GM12873 (cell line): ENCODE measurements at regions not wholly inside any gene's neighbourhood (a gene's known extent, or its start where the extent isn't known, plus 50 kb on each side); places are given as distances from the start of the nearest gene placed in this dataset.

Source experiments
- TF ChIP-seq, protein P1 (sequence below): IDR thresholded peaks from 2 replicates; pipeline ENCODE4 v1.5.1; 2012; ENCODE audit warnings: low read depth, mild to moderate bottlenecking, moderate library complexity, low read length, control low read depth; ENCODE audit not compliant: insufficient read depth; ENCODE audit errors: missing control alignments

DNA sequence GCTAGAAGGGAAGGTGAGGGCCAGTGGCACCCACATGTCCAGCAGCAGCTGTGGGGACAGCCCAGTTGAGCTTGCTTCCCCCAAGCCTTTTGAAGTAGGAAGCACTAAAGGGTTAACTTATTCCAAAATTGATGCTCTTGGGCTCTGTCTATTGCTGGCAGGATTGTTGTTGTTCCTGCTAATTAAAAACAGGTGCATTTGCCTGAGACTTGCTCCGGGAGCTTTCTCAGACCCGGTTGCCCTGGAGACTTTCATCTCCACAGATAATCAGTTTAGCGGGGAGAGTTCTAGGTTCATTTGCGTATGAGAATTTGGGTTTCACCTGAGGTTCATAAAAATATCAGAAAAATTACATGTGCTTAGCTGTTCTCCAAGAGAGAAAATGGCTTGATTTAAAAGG lies 277.3 kb downstream of the LRATD1 start:
- TF ChIP-seq, protein P1, sequence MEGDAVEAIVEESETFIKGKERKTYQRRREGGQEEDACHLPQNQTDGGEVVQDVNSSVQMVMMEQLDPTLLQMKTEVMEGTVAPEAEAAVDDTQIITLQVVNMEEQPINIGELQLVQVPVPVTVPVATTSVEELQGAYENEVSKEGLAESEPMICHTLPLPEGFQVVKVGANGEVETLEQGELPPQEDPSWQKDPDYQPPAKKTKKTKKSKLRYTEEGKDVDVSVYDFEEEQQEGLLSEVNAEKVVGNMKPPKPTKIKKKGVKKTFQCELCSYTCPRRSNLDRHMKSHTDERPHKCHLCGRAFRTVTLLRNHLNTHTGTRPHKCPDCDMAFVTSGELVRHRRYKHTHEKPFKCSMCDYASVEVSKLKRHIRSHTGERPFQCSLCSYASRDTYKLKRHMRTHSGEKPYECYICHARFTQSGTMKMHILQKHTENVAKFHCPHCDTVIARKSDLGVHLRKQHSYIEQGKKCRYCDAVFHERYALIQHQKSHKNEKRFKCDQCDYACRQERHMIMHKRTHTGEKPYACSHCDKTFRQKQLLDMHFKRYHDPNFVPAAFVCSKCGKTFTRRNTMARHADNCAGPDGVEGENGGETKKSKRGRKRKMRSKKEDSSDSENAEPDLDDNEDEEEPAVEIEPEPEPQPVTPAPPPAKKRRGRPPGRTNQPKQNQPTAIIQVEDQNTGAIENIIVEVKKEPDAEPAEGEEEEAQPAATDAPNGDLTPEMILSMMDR = no peak

- TF ChIP-seq, protein P1 = no peak
Observed at GRCh38 chr2:14910654-14911053, 278.1 kb downstream of the LRATD1 start.

- TF ChIP-seq, protein P1 = no peak
Observed at GRCh38 chr2:14915983-14916382, 283.5 kb downstream of the LRATD1 start.

GRCh38 chr2:14923820-14924580 lies 291.5 kb downstream of the LRATD1 start:
- TF ChIP-seq, protein P1 = no peak

- TF ChIP-seq, protein P1 = no peak
Observed at GRCh38 chr2:14925471-14925870, 293.0 kb downstream of the LRATD1 start.

GRCh38 chr2:14927021-14927564 lies 294.6 kb downstream of the LRATD1 start:
- TF ChIP-seq, protein P1 = no peak

DNA sequence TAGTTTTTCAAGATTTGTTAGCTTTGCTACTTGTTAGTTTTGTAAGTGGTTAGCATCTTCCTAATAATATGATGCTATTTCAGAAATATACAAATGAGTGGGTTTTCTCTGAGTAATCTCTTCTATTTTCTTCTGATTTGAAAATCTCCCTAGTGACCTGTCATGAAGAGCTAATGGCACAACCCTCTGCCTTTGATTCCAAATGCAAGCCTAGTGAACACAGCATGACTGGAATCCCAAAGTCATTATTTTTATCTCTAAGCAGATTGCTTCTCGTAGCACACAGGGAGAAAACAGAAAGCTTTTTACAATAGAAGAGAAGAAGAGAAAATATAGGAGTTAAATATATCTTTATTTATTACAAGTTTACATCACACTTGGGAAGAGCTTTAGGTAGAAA lies 295.5 kb downstream of the LRATD1 start:
- TF ChIP-seq, protein P1 = no peak
